Right atrium auricular region (tissue), 2 donors: ENCODE measurements at regions not wholly inside any gene's neighbourhood (a gene's known extent, or its start where the extent isn't known, plus 50 kb on each side); places are given as distances from the start of the nearest gene placed in this dataset.

Experiments
- DNase-seq: peaks from one replicate; pipeline ENCODE4 v3.0.0-alpha.2; 2019; ENCODE audit warnings: low spot score
- H3K27ac ChIP-seq, 2 donors: fragments of 200-600 bp; sonication (generic); 1 replicate in 1 of 2; 2 replicates in 1 of 2; pipeline ENCODE4 v1.5.1; 2016 to 2019
- H3K27me3 ChIP-seq, 2 donors: fragments of 200-600 bp; sonication (generic); one replicate each; pipeline versions ENCODE4 v1.5.1 to v1.6.0; 2017 to 2019
- H3K36me3 ChIP-seq: fragments of 200-600 bp; sonication (generic); one replicate; pipeline ENCODE4 v1.5.1; 2016
- H3K4me1 ChIP-seq, 2 donors: fragments of 200-600 bp; sonication (generic); one replicate each; pipeline versions ENCODE4 v1.5.1 to v1.6.0; 2017 to 2019
- H3K4me3 ChIP-seq, 2 donors: fragments of 200-600 bp; sonication (generic); 1 replicate in 1 of 2; 2 replicates in 1 of 2; pipeline ENCODE4 v1.5.1; 2017 to 2019; ENCODE audit warnings: mild to moderate bottlenecking in 1 of 2, moderate library complexity in 1 of 2
- H3K9me3 ChIP-seq, 2 donors: fragments of 200-600 bp; sonication (generic); one replicate each; pipeline ENCODE4 v1.5.1; 2019
- CTCF ChIP-seq, 2 donors: fragments of 200-600 bp; sonication (generic); IDR thresholded peaks; one replicate each; pipeline ENCODE4 v1.5.1; 2019; ENCODE audit warnings: antibody characterized with exemption in 2 of 2

- Histone ChIP-seq H3K4me1 (no peaks in the 10 kb centered on the region), H3K27ac (no peak overlapping the region), H3K36me3 (no peaks in the 10 kb centered on the region)
These were observed 239.0 kb downstream of the DNAJB9 start for GRCh38 chr7:108808549-108809266.

DNA sequence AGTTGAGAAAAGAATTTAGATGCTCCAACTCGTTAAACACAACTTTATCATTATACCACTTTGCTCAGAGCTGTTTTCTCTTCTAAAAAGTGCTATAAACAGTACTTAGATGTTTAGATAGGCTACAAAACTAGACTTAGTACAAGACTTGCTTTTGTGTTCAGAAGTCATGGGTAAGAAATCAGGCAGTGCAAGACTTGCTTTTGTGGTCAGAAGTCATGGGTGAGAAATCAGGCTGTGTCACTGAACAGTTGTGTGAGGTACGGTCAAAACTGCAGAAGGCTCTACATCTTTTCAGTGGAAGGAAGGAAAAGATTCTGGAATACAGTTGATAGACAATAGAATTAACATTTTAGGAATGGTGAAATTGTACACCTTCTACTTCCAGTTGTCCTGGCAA, 239.7 kb downstream of the DNAJB9 start:
- Histone ChIP-seq H3K4me3 (no peak overlapping the region), H3K36me3 (no peaks in the 10 kb centered on the region), H3K27me3 (no peaks in the 10 kb centered on the region), H3K9me3 (no peaks in the 10 kb centered on the region), H3K4me1 (no peaks in the 10 kb centered on the region), H3K27ac (no peak overlapping the region)
- no peak for TF ChIP-seq CTCF (IDR thresholded peaks at IDR 0.05)
- DNase-seq: no peak

More at GRCh38 chr7:108808549-108809266, 239.0 kb downstream of the DNAJB9 start:
- H3K4me3 ChIP-seq: no peak overlapping the region
- DNase-seq: no peak
- H3K9me3 ChIP-seq: no peaks in the 10 kb centered on the region
- H3K27me3 ChIP-seq: no peaks in the 10 kb centered on the region
- TF ChIP-seq CTCF (IDR thresholded peaks at IDR 0.05): no peak

DNA sequence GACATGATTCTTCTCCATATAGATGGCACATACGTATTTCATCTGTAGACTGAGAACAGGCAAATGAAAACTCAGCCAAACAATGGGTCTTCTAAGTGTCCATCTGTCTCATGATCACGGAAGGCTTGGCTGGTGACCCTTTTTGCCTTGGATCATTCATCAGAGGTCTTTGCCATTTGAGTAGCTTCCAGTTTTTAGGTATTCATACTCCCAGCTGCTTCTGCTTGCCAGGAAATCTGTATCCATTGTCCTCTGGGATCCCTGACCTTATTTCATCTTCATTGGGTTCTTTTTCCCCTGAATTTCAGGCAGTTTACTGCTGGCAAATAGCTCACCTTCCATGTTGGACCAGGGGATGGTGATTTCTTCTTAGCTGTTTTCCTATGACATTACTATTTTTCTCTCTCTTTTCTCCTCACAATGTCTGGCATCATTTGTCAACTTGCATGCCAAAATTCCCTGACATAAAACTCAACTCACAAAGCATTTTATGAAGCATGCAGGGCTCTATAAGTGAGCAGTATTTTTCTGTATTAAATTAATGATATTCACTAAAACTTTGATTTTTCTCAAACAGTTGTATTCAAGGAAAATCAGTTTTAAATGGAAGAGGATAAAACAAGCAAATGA, 241.2 kb downstream of the DNAJB9 start:
- Histone ChIP-seq H3K9me3 (no peaks in the 10 kb centered on the region), H3K4me1 (no peaks in the 10 kb centered on the region)
- no peak for TF ChIP-seq CTCF (IDR thresholded peaks at IDR 0.05)

GRCh38 chr7:108813251-108814014, 243.8 kb downstream of the DNAJB9 start:
- DNase-seq: no peak
- no peaks in the 10 kb centered on the region for H3K9me3 ChIP-seq
- TF ChIP-seq CTCF (IDR thresholded peaks at IDR 0.05): no peak
- no peak overlapping the region for H3K4me3 ChIP-seq
- H3K27ac ChIP-seq: no peak overlapping the region
- H3K36me3 ChIP-seq: no peaks in the 10 kb centered on the region
- H3K27me3 ChIP-seq: no peaks in the 10 kb centered on the region
- no peaks in the 10 kb centered on the region for H3K4me1 ChIP-seq

More for the DNA sequence above, 241.2 kb downstream of the DNAJB9 start:
- no peak overlapping the region for H3K27ac ChIP-seq
- no peak overlapping the region for H3K4me3 ChIP-seq
- no peaks in the 10 kb centered on the region for H3K36me3 ChIP-seq
- no peaks in the 10 kb centered on the region for H3K27me3 ChIP-seq
- DNase-seq: no peak

DNA sequence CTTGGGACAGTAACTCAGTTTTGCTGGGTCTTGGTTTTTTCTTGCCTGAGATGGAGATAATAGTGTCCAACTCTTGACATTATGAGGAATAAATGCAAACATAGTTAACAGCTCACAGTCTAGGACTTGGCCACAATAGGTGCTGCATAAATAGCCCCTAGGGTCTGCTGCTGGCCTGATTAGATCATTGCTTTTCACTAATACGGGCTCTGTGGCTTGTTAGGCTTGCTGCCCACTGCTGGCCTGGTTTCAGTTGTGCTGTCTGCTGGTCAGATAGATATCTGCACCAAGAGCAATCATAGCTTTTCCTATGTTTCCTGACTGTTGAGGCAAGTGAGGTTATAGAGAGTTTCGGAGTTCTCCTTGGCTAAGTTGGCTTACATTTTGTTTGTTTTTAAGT, 246.1 kb downstream of the DNAJB9 start:
- H3K36me3 ChIP-seq: no peaks in the 10 kb centered on the region
- H3K27me3 ChIP-seq: no peaks in the 10 kb centered on the region
- no peak for DNase-seq
- no peaks in the 10 kb centered on the region for H3K4me1 ChIP-seq
- TF ChIP-seq CTCF (IDR thresholded peaks at IDR 0.05): no peak
- H3K27ac ChIP-seq: no peak overlapping the region
- H3K9me3 ChIP-seq: no peaks in the 10 kb centered on the region
- H3K4me3 ChIP-seq: no peak overlapping the region
